ENCODE measurements at regions not wholly inside any gene's neighbourhood (a gene's known extent, or its start where the extent isn't known, plus 50 kb on each side); places are given as distances from the start of the nearest gene placed in this dataset.

DNA sequence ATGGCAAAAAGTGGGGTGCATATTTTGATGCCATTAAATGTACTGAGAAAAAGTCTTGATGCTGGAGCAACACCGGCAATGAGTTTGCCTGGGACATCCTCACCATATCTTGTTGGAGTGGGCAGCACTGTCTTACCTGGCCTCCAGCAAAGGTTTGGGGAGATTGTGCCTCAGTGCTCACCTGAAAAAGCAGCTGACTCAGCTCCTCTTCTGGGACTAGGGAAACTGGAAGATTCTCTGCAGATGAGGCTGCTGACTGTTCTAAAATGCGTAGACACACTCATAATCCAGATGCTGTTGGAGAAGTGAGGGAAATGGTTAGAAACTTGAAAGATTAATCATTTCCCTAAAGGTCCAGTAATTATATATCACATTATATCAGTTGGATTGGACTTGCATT, 593.7 kb upstream of the HS3ST1 start:
- 0% methylated on average over 2 of the region's 2 CpGs for WGBS (ENCODE audit: insufficient coverage, low coverage, missing lambda C conversion rate)
- Histone ChIP-seq H2AFZ (ENCODE audit: low read depth, low read length) (no peak overlapping the region), H3K36me3 (ENCODE audit: control insufficient read depth, insufficient read depth, low read length) (no peaks in the 10 kb centered on the region), H3K4me3 (no peak overlapping the region), H3K9me3 (replicated peaks; ENCODE audit: control insufficient read depth, insufficient read depth, low read depth, low read length) (peaks cover 2% of the 10 kb centered on the region; the same call in 1 of the 2 replicates), H3K27me3 (ENCODE audit: control insufficient read depth in 2 of 2, insufficient read depth in 2 of 2, low read length in 2 of 2) (no peaks in the 10 kb centered on the region), H3K9ac (ENCODE audit: insufficient read depth in 1 of 2, low read depth in 2 of 2, low read length in 2 of 2) (no peak overlapping the region), H3K79me2 (ENCODE audit: control insufficient read depth, insufficient read depth, low read length) (no peaks in the 10 kb centered on the region), H3K4me1 (replicated peaks in 1 of 2; ENCODE audit: control insufficient read depth in 2 of 2, insufficient read depth in 2 of 2, low read length in 2 of 2) (no peaks in the 10 kb centered on the region), H4K20me1 (replicated peaks; ENCODE audit: control insufficient read depth, insufficient read depth, low read length) (no peaks in the 10 kb centered on the region), H3K9me1 (ENCODE audit: control insufficient read depth, insufficient read depth, low read length) (no peaks in the 10 kb centered on the region), H3K4me2 (ENCODE audit: insufficient read depth, low read length) (no peak overlapping the region), H3K27ac (ENCODE audit: extremely low read depth, low read depth, low read length) (no peak overlapping the region)
- in situ Hi-C loops (cut with MboI) (no loop called here), intact Hi-C loops (cut with micrococcal nuclease) (no loop called here)
- ATAC-seq (no peak), DNase-seq (ENCODE audit: extremely low read depth in 1 of 4, low spot score in 3 of 4) (no peak), FAIRE-seq (no peak)
- CTCF ChIA-PET (ENCODE audit: low intra/inter-chr PET ratio), result no interaction called here
- POLR2A ChIA-PET, result no interaction called here
- no TSS peak for BruUV-seq (replicated peaks)
- no peak for TF ChIP-seq POLR2AphosphoS2 (IDR thresholded peaks at IDR 0.05; ENCODE audit: low read length)
- TF ChIP-seq ZKSCAN8 (CRISPR knock-in tag; IDR thresholded peaks at IDR 0.05), result no peak
- no peak for TF ChIP-seq ZMIZ1 (IDR thresholded peaks at IDR 0.05; ENCODE audit: low read depth in 2 of 2, low read length in 2 of 2)
- TF ChIP-seq MTA1 (IDR thresholded peaks at IDR 0.05; ENCODE audit: borderline replicate concordance), result no peak
- no peak for TF ChIP-seq MTA3 (IDR thresholded peaks at IDR 0.05; ENCODE audit: borderline replicate concordance)
- TF ChIP-seq CLOCK (CRISPR knock-in tag; IDR thresholded peaks at IDR 0.05; ENCODE audit: borderline replicate concordance), result no peak
- no peak for TF ChIP-seq NR2F6 (CRISPR knock-in tag; IDR thresholded peaks at IDR 0.05)
- TF ChIP-seq PML (IDR thresholded peaks at IDR 0.05; ENCODE audit: low read length), result no peak
- TF ChIP-seq ZNF780A (CRISPR knock-in tag; IDR thresholded peaks at IDR 0.05), result no peak
- no peak for TF ChIP-seq CCAR2 (IDR thresholded peaks at IDR 0.05; ENCODE audit: low read depth, low read length)
- TF ChIP-seq, protein P1, sequence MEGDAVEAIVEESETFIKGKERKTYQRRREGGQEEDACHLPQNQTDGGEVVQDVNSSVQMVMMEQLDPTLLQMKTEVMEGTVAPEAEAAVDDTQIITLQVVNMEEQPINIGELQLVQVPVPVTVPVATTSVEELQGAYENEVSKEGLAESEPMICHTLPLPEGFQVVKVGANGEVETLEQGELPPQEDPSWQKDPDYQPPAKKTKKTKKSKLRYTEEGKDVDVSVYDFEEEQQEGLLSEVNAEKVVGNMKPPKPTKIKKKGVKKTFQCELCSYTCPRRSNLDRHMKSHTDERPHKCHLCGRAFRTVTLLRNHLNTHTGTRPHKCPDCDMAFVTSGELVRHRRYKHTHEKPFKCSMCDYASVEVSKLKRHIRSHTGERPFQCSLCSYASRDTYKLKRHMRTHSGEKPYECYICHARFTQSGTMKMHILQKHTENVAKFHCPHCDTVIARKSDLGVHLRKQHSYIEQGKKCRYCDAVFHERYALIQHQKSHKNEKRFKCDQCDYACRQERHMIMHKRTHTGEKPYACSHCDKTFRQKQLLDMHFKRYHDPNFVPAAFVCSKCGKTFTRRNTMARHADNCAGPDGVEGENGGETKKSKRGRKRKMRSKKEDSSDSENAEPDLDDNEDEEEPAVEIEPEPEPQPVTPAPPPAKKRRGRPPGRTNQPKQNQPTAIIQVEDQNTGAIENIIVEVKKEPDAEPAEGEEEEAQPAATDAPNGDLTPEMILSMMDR (IDR thresholded peaks at IDR 0.05 in 2 of 3, conservative IDR thresholded peaks at IDR 0.05 in 1 of 3; ENCODE audit: insufficient read depth in 2 of 3, low read depth in 1 of 3, low read length in 3 of 3), result no peak
- TF ChIP-seq, protein P2, sequence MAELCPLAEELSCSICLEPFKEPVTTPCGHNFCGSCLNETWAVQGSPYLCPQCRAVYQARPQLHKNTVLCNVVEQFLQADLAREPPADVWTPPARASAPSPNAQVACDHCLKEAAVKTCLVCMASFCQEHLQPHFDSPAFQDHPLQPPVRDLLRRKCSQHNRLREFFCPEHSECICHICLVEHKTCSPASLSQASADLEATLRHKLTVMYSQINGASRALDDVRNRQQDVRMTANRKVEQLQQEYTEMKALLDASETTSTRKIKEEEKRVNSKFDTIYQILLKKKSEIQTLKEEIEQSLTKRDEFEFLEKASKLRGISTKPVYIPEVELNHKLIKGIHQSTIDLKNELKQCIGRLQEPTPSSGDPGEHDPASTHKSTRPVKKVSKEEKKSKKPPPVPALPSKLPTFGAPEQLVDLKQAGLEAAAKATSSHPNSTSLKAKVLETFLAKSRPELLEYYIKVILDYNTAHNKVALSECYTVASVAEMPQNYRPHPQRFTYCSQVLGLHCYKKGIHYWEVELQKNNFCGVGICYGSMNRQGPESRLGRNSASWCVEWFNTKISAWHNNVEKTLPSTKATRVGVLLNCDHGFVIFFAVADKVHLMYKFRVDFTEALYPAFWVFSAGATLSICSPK (IDR thresholded peaks at IDR 0.05; ENCODE audit: borderline replicate concordance), result no peak

Measured in K562 (cell line).